ENCODE measurements at regions not wholly inside any gene's neighbourhood (a gene's known extent, or its start where the extent isn't known, plus 50 kb on each side); places are given as distances from the start of the nearest gene placed in this dataset.

- TF ChIP-seq CTCF (IDR thresholded peaks at IDR 0.05), result no peak
- no peak for TF ChIP-seq POLR2A (IDR thresholded peaks at IDR 0.05)
Measured at GRCh38 chr15:39188314-39188713, 392.6 kb upstream of the THBS1 start.

All from lower leg skin (tissue), 3 donors.